ENCODE measurements at regions not wholly inside any gene's neighbourhood (a gene's known extent, or its start where the extent isn't known, plus 50 kb on each side); places are given as distances from the start of the nearest gene placed in this dataset.

DNA sequence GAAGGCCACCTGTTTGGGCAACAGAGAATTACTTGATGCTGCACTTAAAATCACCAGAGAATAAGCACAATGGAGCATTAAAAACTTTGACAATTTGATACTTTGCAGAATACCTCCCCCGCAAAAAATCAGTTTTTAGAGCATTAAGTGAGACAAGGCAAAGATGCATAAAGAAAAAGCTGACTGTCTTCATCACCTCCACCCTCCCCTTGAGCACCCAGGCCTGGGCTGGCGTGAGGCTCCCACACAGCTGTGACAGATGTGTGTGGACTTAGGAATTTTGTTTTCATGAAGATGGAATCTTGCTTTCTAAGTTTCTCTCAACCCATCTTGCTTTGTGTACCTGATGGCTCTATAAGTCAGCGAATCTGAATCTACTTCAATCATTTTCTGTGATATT, 242.2 kb downstream of the EMX2 start:
- TF ChIP-seq MAX (IDR thresholded peaks at IDR 0.05) (no peak), JUND (IDR thresholded peaks at IDR 0.05) (no peak), POLR2A (IDR thresholded peaks at IDR 0.05; ENCODE audit: borderline replicate concordance, extremely low read depth, insufficient read depth, insufficient read length) (no peak), EZH2 (IDR thresholded peaks at IDR 0.05) (no peak), YY1 (IDR thresholded peaks at IDR 0.05; ENCODE audit: extremely low read depth, insufficient replicate concordance, low read depth, low read length) (no peak), RAD21 (IDR thresholded peaks at IDR 0.05; ENCODE audit: low read depth) (no peak), ZNF274 (IDR thresholded peaks at IDR 0.05; ENCODE audit: low read depth, low read length) (no peak), ZBTB33 (IDR thresholded peaks at IDR 0.05; ENCODE audit: extremely low read depth, insufficient replicate concordance, low read length) (no peak), POLR2AphosphoS5 (IDR thresholded peaks at IDR 0.05; ENCODE audit: low read depth, low read length) (no peak), SIN3A (IDR thresholded peaks at IDR 0.05; ENCODE audit: low read depth) (no peak), SRF (IDR thresholded peaks at IDR 0.05; ENCODE audit: low read depth) (no peak)
- TF ChIP-seq, protein P1, sequence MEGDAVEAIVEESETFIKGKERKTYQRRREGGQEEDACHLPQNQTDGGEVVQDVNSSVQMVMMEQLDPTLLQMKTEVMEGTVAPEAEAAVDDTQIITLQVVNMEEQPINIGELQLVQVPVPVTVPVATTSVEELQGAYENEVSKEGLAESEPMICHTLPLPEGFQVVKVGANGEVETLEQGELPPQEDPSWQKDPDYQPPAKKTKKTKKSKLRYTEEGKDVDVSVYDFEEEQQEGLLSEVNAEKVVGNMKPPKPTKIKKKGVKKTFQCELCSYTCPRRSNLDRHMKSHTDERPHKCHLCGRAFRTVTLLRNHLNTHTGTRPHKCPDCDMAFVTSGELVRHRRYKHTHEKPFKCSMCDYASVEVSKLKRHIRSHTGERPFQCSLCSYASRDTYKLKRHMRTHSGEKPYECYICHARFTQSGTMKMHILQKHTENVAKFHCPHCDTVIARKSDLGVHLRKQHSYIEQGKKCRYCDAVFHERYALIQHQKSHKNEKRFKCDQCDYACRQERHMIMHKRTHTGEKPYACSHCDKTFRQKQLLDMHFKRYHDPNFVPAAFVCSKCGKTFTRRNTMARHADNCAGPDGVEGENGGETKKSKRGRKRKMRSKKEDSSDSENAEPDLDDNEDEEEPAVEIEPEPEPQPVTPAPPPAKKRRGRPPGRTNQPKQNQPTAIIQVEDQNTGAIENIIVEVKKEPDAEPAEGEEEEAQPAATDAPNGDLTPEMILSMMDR (IDR thresholded peaks at IDR 0.05 in 2 of 3, conservative IDR thresholded peaks at IDR 0.05 in 1 of 3; ENCODE audit: borderline replicate concordance in 1 of 3, insufficient read depth in 1 of 3, low read depth in 2 of 3, low read length in 2 of 3) = no peak
- TF ChIP-seq, protein P2, sequence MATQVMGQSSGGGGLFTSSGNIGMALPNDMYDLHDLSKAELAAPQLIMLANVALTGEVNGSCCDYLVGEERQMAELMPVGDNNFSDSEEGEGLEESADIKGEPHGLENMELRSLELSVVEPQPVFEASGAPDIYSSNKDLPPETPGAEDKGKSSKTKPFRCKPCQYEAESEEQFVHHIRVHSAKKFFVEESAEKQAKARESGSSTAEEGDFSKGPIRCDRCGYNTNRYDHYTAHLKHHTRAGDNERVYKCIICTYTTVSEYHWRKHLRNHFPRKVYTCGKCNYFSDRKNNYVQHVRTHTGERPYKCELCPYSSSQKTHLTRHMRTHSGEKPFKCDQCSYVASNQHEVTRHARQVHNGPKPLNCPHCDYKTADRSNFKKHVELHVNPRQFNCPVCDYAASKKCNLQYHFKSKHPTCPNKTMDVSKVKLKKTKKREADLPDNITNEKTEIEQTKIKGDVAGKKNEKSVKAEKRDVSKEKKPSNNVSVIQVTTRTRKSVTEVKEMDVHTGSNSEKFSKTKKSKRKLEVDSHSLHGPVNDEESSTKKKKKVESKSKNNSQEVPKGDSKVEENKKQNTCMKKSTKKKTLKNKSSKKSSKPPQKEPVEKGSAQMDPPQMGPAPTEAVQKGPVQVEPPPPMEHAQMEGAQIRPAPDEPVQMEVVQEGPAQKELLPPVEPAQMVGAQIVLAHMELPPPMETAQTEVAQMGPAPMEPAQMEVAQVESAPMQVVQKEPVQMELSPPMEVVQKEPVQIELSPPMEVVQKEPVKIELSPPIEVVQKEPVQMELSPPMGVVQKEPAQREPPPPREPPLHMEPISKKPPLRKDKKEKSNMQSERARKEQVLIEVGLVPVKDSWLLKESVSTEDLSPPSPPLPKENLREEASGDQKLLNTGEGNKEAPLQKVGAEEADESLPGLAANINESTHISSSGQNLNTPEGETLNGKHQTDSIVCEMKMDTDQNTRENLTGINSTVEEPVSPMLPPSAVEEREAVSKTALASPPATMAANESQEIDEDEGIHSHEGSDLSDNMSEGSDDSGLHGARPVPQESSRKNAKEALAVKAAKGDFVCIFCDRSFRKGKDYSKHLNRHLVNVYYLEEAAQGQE (IDR thresholded peaks at IDR 0.05; ENCODE audit: low read depth) = no peak
- TF ChIP-seq, protein P3, sequence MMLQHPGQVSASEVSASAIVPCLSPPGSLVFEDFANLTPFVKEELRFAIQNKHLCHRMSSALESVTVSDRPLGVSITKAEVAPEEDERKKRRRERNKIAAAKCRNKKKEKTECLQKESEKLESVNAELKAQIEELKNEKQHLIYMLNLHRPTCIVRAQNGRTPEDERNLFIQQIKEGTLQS (IDR thresholded peaks at IDR 0.05) = no peak
